Activated naive CD4-positive, alpha-beta T cell treated with anti-CD3 and anti-CD28 coated beads, Interleukin-2, amount 10 ng/mL, durations not matched to agents 7 days and 5 days (primary cell): ENCODE measurements at regions not wholly inside any gene's neighbourhood (a gene's known extent, or its start where the extent isn't known, plus 50 kb on each side); places are given as distances from the start of the nearest gene placed in this dataset.
"Not testable (repeated sequence)": the region's sequence is repeated elsewhere in the genome, so short reads cannot be mapped to it uniquely, and the experiment has no call there.

ENCODE experiments used
- CTCF ChIA-PET: fragments of 350-600 bp; sonication (Branson Sonifier 250); formaldehyde crosslinking; loops from one replicate; lab custom pipeline; 2021; ENCODE audit warnings: antibody characterized with exemption; lab: Charles Lee
- DNase-seq: peaks from one replicate; pipeline ENCODE4 v3.0.0-alpha.2; 2020
- H3K27ac Mint-ChIP-seq: one replicate; pipeline ENCODE4 v1.8.0; 2021; ENCODE audit warnings: mild to moderate bottlenecking, moderate library complexity, mixed read lengths
- H3K27me3 Mint-ChIP-seq: one replicate; pipeline ENCODE4 v1.8.0; 2021; ENCODE audit warnings: mild to moderate bottlenecking, mixed read lengths
- H3K36me3 Mint-ChIP-seq: one replicate; pipeline ENCODE4 v1.8.0; 2021; ENCODE audit warnings: mixed read lengths
- H3K4me1 Mint-ChIP-seq: one replicate; pipeline ENCODE4 v1.8.0; 2021; ENCODE audit warnings: mixed read lengths
- H3K4me3 Mint-ChIP-seq: one replicate; pipeline ENCODE4 v1.8.0; 2021; ENCODE audit warnings: mild to moderate bottlenecking, moderate library complexity, mixed read lengths
- H3K9me3 Mint-ChIP-seq: one replicate; pipeline ENCODE4 v1.8.0; 2021; ENCODE audit warnings: mixed read lengths

DNA sequence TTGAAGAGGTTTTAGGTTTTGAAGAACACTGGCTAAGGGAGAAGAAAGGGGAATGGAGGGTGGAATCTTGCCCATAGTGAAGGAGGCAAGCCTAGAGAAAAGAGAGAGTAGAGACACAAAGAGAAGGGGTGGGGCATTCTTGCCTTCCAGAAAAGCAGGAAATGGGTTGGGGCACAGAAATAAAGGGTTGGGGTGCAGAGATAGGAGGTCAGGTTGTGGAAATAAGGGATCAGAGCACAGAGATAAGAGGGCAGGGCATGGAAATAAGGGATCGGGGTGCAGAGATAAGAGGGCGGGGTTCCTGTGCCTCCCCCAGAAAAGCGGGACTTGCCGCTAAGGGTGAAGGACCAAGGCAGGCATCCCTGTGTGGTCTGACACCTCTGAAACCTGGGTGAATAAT is 69.9 kb downstream of the ALG1L2 start:
- H3K9me3 Mint-ChIP-seq, DNase-seq, H3K36me3 Mint-ChIP-seq, CTCF ChIA-PET, H3K4me3 Mint-ChIP-seq, H3K27ac Mint-ChIP-seq: not testable (repeated sequence)
- peaks cover 17% of the 10 kb centered on the region for H3K4me1 Mint-ChIP-seq
- H3K27me3 Mint-ChIP-seq, result peaks cover 12% of the 10 kb centered on the region

- H3K4me3 Mint-ChIP-seq, H3K9me3 Mint-ChIP-seq, H3K27ac Mint-ChIP-seq, CTCF ChIA-PET, H3K36me3 Mint-ChIP-seq, DNase-seq: not testable (repeated sequence)
- Mint-ChIP-seq H3K27me3 (peaks cover 17% of the 10 kb centered on the region), H3K4me1 (peaks cover 12% of the 10 kb centered on the region)
Observed at GRCh38 chr3:130153247-130153646, 71.6 kb downstream of the ALG1L2 start.

- H3K27ac Mint-ChIP-seq, DNase-seq, H3K4me1 Mint-ChIP-seq, H3K9me3 Mint-ChIP-seq, H3K4me3 Mint-ChIP-seq, H3K36me3 Mint-ChIP-seq, CTCF ChIA-PET: not testable (repeated sequence)
- H3K27me3 Mint-ChIP-seq, result peaks cover 16% of the 10 kb centered on the region
Observed at GRCh38 chr3:130155464-130155863, 73.8 kb downstream of the ALG1L2 start.

- H3K9me3 Mint-ChIP-seq, H3K27ac Mint-ChIP-seq, H3K4me1 Mint-ChIP-seq, DNase-seq, H3K27me3 Mint-ChIP-seq, CTCF ChIA-PET, H3K36me3 Mint-ChIP-seq, H3K4me3 Mint-ChIP-seq: not testable (repeated sequence)
Observed at GRCh38 chr3:130166856-130167255, 85.2 kb downstream of the ALG1L2 start.

DNA sequence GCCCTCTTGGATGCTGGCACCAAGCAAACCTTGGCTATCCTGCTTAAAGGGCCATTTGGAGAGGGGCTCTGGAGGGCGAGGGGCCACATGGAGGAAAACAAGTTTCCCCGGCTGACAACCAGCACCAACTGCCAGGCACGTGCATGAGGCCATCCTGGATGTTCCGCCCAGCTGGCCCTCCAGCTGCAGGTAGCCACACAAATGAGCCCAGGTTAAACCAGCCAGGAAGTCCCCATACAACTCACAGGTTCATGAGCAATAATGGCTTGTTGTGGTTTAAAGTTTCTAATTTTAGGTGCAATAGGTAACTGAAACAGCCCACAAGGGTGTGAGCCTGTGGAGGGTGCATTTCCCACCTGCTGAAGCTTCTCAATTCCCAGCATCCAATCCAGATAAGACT is 93.6 kb downstream of the ALG1L2 start:
- CTCF ChIA-PET, H3K27ac Mint-ChIP-seq, DNase-seq, H3K4me3 Mint-ChIP-seq, H3K27me3 Mint-ChIP-seq, H3K36me3 Mint-ChIP-seq, H3K9me3 Mint-ChIP-seq: not testable (repeated sequence)
- H3K4me1 Mint-ChIP-seq, result peaks cover 26% of the 10 kb centered on the region

GRCh38 chr3:130176476-130177256 is 95.0 kb downstream of the ALG1L2 start:
- H3K27ac Mint-ChIP-seq, H3K9me3 Mint-ChIP-seq, H3K27me3 Mint-ChIP-seq, H3K4me3 Mint-ChIP-seq, H3K36me3 Mint-ChIP-seq, CTCF ChIA-PET, DNase-seq: not testable (repeated sequence)
- peaks cover 27% of the 10 kb centered on the region for H3K4me1 Mint-ChIP-seq

DNA sequence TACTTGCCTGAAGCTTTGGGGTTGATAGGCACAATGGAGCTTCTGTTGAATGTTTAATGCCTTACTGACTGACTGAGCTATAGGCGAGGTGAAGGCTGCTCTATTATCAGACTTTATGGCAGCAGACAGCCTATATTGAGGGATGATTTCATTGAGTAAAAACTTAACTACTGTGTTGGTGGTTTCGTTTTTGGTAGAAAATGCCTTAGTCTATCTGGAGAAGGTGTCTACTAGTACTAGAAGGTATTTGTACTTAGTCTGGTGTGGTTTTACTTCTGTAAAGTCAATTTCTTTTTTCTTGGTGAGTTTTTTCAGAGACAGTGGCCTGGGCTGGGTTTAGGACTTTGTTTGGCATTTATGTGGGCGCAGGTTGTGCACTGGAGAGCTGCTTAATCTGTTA is 97.2 kb downstream of the ALG1L2 start:
- H3K9me3 Mint-ChIP-seq, CTCF ChIA-PET: not testable (repeated sequence)

GRCh38 chr3:130179353-130179970 is 97.8 kb downstream of the ALG1L2 start:
- H3K27ac Mint-ChIP-seq, result peak overlapping the region; percentile 82
- peak; percentile 71 for DNase-seq
- H3K4me3 Mint-ChIP-seq, result peak overlapping the region; percentile 67
- not testable (repeated sequence) for H3K9me3 Mint-ChIP-seq, H3K27me3 Mint-ChIP-seq, H3K36me3 Mint-ChIP-seq
- H3K4me1 Mint-ChIP-seq, result peaks cover 27% of the 10 kb centered on the region
- CTCF ChIA-PET, result interaction anchor here (0.6 kb wide), 1 partner anchor 22 kb away, joined by 3 read pairs; no protein-coding TSS in a partner anchor

More for the DNA sequence above, 97.2 kb downstream of the ALG1L2 start:
- not testable (repeated sequence) for H3K36me3 Mint-ChIP-seq, H3K27me3 Mint-ChIP-seq, DNase-seq
- Mint-ChIP-seq H3K4me1 (peaks cover 27% of the 10 kb centered on the region), H3K27ac (peak overlapping the region; percentile 82), H3K4me3 (peak overlapping the region; percentile 67)

DNA sequence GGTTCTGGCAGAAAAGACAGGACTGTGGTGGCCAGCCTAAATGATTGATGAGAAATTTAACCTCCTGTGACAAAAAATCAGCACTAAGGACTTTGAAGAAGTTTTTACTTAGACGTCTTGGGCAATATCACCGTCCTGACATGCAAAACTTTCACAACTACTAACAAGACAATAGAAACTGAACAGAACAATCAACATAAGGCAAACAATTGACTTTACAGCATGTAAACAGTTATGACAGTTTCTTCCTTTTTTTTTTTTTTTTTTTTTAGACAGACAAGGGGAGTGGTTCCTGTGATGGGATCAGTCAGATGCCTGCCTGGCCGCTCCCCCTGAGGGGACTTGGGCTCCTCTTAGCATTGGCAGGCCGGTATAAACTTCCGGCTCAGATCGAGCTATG is 100.8 kb downstream of the ALG1L2 start:
- DNase-seq, H3K9me3 Mint-ChIP-seq, H3K4me3 Mint-ChIP-seq, CTCF ChIA-PET, H3K27me3 Mint-ChIP-seq, H3K36me3 Mint-ChIP-seq, H3K27ac Mint-ChIP-seq: not testable (repeated sequence)
- H3K4me1 Mint-ChIP-seq, result peaks cover 27% of the 10 kb centered on the region

- H3K4me3 Mint-ChIP-seq, H3K9me3 Mint-ChIP-seq, CTCF ChIA-PET, DNase-seq, H3K36me3 Mint-ChIP-seq, H3K27me3 Mint-ChIP-seq, H3K27ac Mint-ChIP-seq: not testable (repeated sequence)
- H3K4me1 Mint-ChIP-seq, result peaks cover 17% of the 10 kb centered on the region
Observed at GRCh38 chr3:130183689-130184088, 102.1 kb downstream of the ALG1L2 start.

DNA sequence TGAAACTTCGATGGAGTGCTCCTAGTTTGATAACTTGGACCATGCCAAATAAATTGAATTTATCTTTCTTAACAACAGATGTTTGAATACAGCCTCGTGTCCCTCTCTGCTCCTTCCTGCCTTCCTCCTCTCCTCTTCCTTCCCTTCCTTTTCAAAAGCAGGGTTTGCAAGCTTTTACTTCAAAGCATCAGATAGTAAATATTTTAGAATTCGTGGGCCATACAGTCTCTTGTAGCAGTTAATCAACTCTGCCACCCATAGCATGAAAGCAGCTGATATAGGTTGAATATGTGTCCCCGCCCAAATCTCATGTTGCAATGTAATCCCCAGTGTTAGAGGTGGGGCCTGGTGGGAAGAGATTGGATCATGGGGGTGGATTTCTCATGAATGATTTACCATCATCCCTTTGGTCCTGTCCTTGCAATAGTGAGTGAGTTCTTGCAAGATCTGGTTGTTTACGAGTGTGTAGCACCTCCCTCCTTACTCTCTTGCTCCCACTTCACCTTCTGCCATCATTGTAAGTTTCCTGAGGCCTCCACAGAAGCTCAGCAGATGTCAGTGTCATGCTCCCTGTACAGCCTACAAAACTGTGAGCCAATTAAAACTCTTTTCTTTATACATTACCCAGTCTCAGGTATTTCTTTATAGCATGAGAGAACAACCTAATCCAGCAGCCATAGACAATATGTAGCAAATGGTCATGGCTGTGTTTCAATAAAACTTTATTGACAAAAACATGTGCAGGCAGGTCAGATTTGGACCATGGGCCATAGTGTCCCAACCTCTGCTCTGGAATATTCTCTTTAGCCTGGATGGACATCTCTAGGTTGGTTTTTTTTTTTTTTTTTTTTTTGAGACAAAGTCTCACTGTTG is 102.8 kb downstream of the ALG1L2 start:
- H3K27ac Mint-ChIP-seq, CTCF ChIA-PET, H3K4me1 Mint-ChIP-seq: not testable (repeated sequence)

GRCh38 chr3:130201272-130201671 is 119.6 kb downstream of the ALG1L2 start:
- CTCF ChIA-PET, H3K27me3 Mint-ChIP-seq, H3K27ac Mint-ChIP-seq, H3K4me1 Mint-ChIP-seq, DNase-seq, H3K4me3 Mint-ChIP-seq, H3K36me3 Mint-ChIP-seq, H3K9me3 Mint-ChIP-seq: not testable (repeated sequence)

More for the DNA sequence above, 102.8 kb downstream of the ALG1L2 start:
- DNase-seq, H3K9me3 Mint-ChIP-seq, H3K27me3 Mint-ChIP-seq, H3K4me3 Mint-ChIP-seq, H3K36me3 Mint-ChIP-seq: not testable (repeated sequence)

DNA sequence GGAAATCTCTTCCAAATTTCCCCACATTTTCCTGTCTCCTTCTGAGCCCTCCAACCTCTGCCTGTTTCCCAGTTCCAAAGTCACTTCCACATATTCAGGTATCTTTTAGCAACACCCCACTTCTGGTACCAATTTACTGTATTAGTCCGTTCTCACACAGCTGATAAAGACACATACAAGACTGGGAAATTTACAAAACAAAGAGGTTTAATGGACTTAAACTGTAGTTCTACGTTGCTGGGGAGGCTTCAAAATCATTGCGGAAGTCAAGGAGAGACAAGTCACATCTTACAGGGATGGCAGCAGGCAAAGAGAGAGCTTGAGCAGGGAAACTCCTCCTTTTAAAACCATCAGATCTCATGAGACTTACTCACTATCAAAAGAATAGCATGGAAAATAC is 122.0 kb downstream of the ALG1L2 start:
- H3K9me3 Mint-ChIP-seq, H3K4me1 Mint-ChIP-seq, H3K4me3 Mint-ChIP-seq, CTCF ChIA-PET, H3K27ac Mint-ChIP-seq, H3K27me3 Mint-ChIP-seq, DNase-seq, H3K36me3 Mint-ChIP-seq: not testable (repeated sequence)

DNA sequence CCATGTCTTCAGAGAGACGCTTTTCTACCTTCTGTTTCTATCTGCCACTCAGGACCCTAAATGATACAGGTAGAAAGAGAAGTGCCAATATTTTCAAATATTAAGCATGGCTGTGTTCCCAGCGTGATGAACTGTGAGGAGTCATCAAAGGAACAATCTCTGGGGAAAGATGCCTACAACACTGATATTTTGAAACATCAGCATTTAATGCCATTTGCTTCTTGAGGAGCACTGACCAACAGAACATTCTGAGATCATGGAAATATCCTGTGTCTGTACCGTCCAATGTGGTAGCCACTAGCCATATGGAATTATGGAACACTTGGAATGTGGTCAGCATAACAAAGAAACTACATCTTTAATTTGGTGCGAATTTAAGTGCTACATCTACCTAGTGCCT is 117.9 kb upstream of the COL6A5 start:
- no peaks in the 10 kb centered on the region for H3K27me3 Mint-ChIP-seq
- DNase-seq, result no peak
- H3K27ac Mint-ChIP-seq, result no peak overlapping the region
- H3K4me3 Mint-ChIP-seq, result no peak overlapping the region
- no peaks in the 10 kb centered on the region for H3K4me1 Mint-ChIP-seq
- no peaks in the 10 kb centered on the region for H3K9me3 Mint-ChIP-seq
- H3K36me3 Mint-ChIP-seq, result no peaks in the 10 kb centered on the region
- CTCF ChIA-PET, result no interaction called here
